Midbrain (tissue), 1 donor: ENCODE measurements at regions not wholly inside any gene's neighbourhood (a gene's known extent, or its start where the extent isn't known, plus 50 kb on each side); places are given as distances from the start of the nearest gene placed in this dataset.
"Not testable (repeated sequence)": the region's sequence is repeated elsewhere in the genome, so short reads cannot be mapped to it uniquely, and the experiment has no call there.

Experiments used
- DNase-seq: peaks from one replicate; lab custom pipeline; 2025; lab: John Stamatoyannopoulos, UW

DNA sequence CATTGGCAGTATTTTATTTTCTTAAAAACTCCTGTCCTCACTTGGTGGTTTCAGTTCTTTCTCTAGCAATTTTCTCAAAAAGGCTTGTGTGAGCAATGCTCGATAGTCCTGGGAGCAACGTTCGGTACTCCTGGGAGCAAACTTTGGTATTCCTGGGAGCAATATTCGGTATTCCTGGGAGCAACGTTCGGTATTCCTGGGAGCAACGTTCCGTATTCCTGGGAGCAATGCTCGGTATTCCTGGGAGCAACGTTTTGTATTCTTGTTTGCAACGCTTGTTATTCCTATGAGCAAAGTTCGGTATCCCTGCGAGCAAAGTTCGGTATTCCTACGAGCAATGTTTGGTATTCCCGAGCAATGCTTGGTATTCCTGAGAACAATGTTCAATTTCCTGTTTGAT lies 362.0 kb upstream of the ADARB2 start:
- no peak for DNase-seq

DNA sequence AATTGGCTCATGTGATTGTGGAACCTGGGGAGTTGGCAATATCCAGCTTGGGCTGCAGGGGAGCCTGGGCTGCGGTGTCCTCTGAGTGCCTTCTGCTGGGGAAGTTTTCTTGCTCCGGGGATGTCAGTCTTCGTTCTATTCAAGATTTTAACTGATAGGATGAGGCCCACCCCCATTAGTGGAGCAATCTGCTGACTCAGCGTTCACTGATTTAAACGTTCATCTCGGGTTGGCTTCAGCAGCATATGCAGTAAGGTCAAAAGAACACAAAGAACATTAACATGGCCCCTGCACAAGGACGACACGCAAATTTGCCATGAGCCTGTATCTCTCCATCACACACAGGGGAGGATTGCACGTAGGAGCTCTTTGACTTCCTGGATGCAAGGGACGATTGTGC lies 360.6 kb upstream of the ADARB2 start:
- DNase-seq = no peak

DNA sequence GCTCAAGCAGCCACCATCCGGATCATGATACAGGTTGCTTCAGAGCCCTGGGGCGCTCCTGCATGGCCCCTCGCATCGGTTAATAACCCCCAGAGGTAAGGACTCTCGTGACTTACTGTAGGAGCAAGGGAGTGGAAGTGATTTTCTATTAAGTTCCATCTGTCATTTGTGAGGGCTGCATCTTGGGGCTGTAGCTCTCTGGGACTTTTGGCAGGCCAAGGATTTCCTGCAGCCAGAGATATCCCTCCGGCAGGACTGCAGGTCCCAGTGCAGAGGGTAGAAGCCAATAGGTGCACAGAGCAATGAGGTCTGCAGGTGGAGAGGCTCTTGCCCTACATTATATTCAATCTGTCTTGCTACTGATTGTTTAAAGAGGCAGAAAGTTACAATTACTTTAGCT lies 356.8 kb upstream of the ADARB2 start:
- no peak for DNase-seq

DNA sequence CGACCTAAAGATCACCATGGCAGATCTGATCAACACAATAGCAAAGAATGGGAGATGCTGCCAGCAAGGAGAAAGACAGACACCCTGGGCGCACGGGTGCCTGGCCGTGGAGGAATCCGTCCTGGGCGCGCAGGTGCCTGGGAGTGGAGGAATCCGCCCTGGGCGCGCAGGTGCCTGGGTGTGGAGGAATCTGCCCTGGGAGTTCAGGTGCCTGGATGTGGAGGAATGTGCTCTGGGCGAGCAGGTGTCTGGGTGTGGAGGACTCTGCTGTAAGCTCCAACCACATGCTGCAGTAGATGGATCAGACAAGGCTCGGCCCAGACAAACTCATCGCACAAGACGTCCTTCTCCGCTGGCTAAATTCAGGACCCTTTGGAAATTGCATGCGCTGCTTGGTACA lies 346.3 kb upstream of the ADARB2 start:
- no peak for DNase-seq

DNA sequence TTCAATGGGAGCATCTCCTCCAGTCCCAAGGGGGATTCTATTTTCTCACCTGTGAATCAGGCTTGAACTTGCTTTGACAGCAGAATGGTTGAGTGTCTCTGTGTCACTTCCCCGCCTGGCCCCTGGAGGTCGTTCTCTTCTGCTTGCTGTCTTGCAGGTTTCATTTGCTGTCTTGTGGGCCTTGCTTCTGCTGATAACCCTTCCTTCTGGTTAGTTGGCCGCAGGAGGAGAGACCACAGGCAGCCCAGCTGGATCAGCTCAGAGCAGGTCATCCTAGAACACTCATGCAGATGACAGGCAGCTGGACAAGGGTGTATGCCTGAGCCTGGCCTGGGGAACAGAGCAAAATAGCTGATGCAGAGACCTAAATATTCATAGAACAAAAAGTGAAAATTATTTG lies 344.2 kb upstream of the ADARB2 start:
- no peak for DNase-seq

DNA sequence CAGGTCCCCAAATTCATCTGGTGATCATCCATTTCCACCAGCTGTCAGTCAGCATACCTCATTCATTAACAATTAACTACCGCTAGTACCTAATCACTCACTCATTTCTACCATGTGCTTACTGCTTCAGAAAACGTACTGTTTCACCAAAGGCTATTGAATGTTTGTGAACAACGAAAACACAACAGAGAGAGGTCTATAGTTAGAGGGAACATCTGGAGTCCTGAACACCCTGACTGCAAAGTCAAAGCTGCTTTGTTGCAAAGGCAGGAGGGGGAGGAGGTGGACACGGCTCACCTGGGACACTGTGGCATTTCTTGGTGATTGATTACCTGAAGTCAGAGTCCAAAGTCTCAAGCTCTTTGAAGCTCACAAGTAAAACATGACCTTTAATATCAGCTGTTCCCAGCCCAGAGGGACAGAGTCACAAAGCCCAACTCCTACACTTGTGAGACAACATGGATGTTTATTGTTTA lies 342.3 kb upstream of the ADARB2 start:
- DNase-seq = no peak

DNA sequence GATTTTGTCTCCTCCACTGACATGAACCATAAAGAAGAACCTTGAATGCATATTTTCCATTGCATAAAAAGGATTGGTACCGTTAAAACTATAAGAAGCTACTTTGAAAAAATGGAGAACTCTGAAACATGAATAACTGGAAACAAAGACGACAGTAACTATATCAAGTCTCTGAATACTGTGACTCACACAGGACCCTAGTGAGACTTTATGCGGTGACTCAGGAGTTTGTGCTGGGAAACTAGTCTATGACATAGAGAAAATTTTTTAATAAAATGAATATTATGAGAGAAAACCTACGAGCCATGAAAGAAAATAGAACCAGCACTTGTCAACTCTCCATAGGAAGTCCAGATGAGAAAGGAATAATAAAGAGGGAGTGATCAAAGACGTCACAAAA lies 339.9 kb upstream of the ADARB2 start:
- no peak for DNase-seq

DNA sequence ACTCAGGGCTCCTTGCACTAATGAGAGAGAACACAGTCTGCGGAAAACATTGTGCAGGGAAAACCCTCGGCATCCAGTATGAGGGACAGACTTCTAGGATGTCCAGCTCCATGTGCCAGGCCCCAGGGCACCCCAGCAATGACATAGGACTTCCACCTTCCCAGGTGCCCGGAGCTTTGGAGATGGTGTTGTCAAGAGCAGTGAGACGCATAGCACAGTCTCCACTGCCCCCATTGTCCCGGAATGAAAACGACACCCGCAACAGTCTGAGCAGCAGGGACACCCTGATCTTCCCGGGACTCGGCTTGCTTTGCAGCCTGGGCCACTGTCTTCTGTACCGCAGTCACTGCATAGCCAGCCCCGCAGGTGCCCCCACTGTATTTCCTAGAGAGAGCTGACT lies 339.2 kb upstream of the ADARB2 start:
- no peak for DNase-seq

DNA sequence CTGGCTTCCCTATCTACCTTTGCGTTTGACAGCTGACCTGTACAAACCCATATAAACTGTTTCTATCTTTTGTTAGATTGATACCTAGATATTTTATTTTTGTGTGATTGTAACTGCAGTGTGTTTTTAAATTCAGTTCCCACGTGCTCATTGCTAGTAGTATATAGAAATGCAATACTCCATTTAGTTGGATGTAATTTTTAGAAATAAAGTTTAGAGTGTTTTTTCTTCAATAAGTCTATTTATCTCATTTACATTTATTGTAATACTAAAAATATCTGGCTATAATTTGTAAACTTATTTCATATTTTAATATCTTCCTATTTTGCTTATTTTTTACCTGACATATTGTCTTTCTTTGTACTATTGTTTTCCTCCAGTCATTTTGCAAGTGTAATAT lies 329.7 kb upstream of the ADARB2 start:
- no peak for DNase-seq

DNA sequence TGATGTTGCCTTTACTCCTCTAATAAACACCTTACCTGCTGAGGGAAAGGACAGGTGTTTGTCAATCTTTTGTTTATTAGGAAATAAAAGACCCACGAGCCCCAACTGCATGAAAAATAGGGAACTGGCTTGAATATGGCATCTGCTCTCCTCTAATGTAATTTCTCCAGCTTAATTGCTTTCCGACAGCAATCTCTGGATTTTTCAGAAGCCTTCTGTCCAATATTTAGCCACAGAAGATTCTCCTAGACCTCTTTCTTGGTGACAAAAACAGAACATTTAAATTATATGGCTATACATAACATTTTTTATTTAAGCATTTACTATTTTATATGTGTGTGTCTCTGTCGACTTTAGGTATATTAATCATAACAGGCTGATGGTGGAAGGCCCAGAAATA lies 317.4 kb upstream of the ADARB2 start:
- DNase-seq = no peak

DNA sequence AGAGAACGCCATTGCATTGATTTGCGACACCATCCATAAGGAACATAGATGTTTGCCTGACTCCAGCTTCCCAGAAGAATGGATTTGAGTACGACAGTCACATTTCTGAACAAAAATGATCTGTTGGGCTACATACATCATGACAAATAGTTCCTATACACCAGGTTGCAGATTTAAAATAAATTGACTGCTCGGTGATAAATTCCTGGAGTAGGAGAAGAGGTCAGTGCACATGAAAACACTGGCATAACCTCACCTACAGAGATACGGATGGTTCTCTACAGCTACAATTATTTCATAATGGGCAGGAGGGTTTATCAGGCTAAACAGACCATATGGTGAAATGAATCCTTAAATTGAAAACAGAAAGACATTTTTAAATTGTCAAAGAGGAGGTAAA lies 316.5 kb upstream of the ADARB2 start:
- no peak for DNase-seq

DNA sequence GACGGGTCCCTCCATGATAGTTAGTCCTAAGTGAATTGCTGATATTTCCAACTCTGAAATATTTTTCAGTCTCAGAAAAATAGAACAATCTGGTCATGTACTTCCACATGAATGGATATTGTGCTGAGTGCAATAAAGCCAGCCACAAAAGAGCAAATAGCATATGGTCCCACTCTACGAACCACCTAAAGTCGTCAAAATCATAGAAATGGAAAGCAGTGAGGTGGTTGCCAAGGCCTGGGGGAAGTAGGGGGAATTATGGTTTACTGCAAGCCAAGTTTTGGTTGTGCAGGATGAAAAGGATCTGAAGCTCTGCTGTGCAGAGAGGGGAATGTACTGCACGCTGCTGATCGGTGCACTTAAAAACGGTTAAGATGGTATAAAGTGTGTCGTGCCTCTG lies 313.8 kb upstream of the ADARB2 start:
- no peak for DNase-seq

DNA sequence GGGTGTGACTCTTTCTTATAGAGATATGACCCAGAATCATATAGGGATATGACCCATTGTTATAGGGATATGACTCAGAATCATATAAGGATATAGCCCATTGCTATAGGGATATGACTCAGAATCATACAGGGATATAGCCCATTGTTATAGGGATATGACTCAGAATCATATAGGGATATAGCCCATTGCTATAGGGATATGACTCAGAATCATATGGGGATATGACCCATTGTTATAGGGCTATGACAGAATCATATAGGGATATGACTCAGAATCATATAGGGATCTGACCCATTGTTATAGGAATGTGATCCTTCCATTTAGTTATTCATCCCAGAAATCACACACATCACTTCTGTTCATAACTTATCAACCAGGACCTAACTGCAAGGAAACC lies 312.2 kb upstream of the ADARB2 start:
- DNase-seq = no peak

DNA sequence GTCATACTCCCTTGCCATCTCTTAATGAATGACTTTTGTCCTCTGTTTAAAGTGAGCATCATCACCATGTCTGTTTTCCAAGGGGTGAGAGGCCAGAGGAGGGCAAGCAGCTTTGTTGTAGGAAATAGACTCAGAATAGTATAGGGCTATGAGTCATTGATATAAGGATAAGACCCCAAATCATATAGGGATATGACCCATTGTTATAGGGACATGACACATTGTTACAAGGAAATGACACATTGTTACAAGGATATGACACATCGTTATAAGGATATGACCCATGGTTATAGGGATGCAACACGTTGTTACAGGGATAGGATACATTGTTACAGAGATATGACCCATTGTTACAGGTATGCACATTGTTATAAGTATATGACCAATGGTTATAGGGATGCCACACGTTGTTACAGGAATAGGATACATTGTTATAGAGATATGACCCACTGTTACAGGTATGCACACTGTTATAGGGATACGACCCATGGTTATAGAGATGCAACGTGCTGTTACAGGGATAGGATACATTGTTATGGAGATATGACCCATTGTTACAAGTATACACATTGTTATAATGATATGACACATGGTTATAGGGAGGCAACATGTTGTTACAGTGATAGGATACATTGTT lies 311.1 kb upstream of the ADARB2 start:
- no peak for DNase-seq

DNA sequence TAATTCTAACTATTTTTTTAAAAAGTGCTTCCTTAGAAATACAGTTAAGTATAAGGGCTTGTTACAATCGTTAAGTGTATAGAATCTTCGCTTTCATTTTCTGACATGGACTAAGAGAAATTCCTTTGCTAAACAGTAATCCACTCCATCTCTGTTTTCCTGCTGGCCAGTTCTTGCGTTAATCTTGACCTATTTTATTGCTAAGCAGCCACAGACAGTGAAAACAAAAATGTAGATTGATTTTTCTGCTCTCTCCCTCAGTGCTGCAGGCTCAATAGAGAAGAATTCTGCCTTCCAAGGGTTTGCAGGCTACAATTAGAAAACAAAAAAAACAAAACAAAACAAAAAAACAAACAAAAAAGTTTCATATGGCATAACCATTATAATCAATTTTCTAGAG lies 310.4 kb upstream of the ADARB2 start:
- DNase-seq = no peak

DNA sequence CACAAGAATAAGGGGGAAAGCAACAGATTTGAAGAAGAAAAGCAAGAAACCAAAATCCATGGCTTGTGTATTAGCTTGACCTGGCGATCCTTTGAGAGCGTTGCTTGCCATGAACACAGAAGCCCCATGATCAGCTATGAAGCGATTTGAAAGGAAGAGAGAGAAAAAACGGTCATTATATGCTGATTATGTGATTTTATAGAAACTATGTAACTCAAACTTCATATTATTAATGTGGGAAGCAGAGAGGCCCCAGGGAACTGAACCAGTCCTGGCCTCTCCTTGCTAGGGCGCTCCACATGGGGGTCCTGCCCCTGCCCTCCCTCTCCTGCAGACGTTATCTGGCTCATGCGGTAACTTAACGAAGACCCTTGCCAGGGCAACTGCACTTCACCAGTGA lies 306.1 kb upstream of the ADARB2 start:
- DNase-seq = no peak

DNA sequence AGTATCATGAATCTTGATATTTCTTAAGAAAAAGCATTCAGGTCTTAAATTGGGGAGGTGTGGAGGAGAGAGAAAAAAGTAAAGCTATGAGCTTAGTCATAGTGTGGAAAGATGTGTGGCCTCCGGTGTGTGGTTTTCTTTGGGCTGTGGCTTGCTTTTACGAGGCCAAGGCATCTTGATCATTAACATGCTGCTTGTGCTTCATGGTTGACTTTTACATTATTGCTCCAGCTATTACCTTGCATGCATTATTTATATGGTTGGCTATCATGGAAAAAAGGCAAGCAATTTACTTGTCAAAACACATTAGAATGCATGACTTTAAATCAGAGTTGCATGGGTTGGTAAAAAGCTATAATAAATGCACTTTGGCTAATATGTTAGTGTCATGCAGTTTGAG lies 300.7 kb upstream of the ADARB2 start:
- no peak for DNase-seq

DNA sequence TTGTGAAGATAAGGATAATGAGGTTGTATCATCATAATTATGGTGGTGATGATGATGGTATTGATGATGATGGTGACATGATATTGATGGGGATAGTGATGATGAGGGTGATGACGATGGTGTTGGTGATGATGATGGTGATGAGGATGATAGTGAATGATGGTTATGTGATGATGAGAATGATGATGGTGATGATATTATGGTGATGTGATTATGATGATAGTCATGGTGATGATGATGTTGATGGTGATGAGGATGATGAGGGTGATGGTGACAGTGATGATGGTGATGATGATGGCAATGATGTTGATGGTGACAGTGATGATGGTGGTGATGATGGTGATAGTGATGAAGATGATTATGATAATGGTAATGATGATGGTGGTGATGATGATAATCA lies 299.9 kb upstream of the ADARB2 start:
- DNase-seq = no peak

DNA sequence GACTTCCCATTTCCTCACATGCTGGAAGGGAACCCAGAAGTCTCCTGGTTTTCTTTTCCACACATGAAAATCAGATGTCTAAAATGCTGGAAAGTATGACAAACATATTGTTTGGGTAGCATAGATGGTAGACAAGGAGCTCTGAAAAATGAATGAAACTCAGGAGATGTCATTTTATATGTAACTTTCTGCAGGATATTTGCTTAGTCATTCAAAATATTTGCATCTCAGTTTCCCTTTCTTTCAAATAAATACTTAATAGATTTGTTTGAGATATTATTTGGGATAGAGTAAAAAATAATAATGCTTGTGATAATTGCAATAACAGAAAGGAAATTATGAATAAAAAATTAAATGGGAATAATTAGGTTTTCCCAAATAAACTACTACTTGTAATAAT lies 298.9 kb upstream of the ADARB2 start:
- DNase-seq = no peak

DNA sequence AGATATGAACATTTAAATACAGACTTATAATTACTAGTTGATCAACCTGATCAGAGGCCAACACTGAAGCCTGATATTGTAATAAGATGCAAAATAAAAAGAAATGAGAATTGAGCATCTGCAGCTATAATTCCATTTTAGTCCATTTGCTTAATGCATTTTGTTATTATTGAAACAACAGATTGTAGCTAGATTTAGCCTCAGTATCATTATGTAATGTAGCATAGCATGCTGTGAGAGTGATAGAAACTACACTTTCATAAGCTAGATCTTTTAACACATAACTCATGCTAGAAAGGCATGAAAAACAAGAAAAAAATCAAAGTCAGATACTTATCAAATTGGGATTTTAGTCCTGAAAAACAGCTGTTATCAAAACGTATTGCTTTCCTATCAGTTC lies 292.7 kb upstream of the ADARB2 start:
- no peak for DNase-seq

DNA sequence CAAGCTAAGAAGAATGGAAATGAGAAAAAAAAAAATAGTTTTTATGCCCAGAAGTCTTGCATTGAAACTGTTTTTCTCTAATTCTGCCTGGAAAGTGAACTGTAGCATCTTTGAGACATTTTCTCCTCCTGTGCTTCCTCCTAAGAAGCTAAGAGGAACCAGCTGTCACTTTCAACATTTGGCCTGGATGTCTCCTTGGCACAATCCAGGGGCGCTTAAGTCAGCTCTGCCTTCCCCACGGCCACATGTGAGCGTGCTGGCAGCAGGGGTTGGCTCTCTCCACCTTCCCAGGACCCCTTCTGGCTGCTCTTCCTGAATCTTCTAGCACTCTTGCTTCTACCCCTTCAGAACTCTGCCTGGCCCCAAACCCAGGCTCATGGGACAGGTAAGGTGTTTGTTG lies 289.6 kb upstream of the ADARB2 start:
- DNase-seq = no peak

DNA sequence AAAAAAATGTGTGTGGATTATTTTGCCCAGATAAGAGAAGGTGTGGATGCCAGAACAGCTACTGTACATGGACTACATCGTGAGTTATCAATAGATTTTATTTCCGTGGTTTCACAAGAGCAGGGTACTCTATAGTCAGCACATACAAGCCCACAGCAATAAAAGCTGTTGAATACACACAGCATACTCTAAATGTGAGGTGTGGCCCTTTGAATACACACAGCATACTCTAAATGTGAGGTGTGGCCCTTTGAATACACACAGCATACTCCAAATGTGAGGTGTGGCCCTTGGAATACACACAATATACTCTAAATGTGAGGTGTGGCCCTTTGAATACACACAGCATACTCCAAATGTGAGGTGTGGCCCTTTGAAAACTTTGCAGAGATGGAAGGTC lies 287.4 kb upstream of the ADARB2 start:
- DNase-seq = not testable (repeated sequence)

DNA sequence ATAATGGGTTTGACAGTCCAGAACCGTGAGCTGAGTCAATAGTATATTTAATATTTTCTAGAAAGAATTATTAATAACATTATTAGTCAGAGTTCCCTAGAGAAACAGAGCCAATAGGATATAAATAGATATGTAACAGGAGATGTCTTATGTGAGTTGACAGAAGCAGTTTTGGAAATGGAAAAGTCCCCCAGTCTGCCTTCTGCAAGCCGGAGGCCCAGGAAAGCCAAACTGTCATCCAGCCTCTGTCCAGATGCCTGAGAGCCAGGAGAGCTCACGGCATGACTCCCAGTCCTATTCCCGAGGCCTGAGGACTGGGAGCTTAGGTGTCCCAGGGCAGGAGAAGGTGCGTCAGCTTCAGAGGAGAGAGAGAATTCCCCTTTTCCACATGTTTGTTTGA lies 286.4 kb upstream of the ADARB2 start:
- DNase-seq = no peak

DNA sequence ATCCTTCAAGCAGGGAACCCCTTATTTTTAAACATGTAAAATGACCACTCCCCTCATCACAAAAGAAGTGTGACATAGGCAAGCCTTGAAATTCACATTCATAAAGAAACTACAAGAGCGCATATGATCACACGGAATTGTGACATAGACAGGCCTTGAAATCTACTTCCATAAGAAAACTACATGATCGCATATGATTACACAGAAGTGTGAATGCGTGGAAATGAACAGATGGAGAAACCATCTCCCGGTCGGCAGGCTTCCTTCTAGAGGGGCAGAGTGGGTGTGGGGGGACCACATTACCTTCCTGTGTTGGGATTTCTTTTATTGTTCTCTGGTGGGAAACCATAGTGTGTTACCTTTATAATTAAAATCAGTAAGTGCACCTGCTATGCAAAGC lies 285.1 kb upstream of the ADARB2 start:
- no peak for DNase-seq

DNA sequence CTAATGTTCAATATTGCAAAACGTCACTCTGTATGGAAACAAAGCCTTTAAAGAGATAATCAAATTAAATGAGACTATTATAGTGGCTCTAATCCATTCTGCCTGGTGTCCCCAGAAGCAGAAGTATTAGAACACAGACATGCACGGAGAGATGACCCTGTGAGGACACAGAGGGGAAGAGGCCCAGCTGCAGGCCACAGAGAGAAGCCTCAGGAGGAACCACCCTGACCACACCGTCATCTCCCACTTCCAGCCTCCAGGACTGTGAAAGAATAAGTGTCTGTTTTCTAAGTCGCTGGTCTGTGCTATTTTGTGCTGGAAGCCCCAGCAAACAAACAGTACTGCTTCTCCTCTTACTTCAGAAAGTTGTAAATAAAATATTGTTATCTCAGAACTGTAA lies 283.5 kb upstream of the ADARB2 start:
- no peak for DNase-seq
